LNCaP clone FGC (cell line): ENCODE measurements at regions not wholly inside any gene's neighbourhood (a gene's known extent, or its start where the extent isn't known, plus 50 kb on each side); places are given as distances from the start of the nearest gene placed in this dataset.
A peak's percentile ranks its signal among the peaks of the same experiment; 100 is the strongest.

ENCODE experiments used
- DNase-seq: peaks from one replicate; pipeline ENCODE4 v3.0.0-alpha.2; 2011; ENCODE audit warnings: low read depth
- H3K4me3 ChIP-seq: 2 replicates; pipeline ENCODE4 v1.5.1; 2011; ENCODE audit warnings: mild to moderate bottlenecking, low read depth, low read length, control low read depth
- TF ChIP-seq, protein P1 (sequence below): IDR thresholded peaks from 2 replicates; pipeline ENCODE4 v1.5.1; 2012; ENCODE audit warnings: mild to moderate bottlenecking; ENCODE audit not compliant: control insufficient read depth, insufficient read depth; ENCODE audit errors: extremely low read depth

DNA sequence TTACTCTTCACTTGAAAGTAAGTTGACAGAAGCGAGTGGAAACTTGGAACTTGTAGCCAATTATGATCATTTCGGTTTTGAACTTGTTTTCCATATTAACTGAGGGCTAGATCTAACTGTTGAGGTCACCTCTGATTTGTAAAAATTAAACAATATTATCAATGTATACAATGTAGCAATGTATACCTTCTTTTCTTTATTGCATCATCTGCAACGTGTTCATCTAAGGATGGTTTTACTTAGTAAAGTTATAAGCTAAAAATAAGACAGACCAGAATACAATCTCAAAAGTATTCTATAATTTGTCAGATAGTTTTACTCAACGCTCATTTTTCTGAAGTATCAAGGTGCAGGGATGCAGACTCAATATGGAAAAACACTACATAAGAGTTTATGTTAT, 435.0 kb upstream of the TNP1 start:
- peak overlapping the region; percentile 13; the same call in 1 of the 2 replicates for H3K4me3 ChIP-seq
- TF ChIP-seq, protein P1, sequence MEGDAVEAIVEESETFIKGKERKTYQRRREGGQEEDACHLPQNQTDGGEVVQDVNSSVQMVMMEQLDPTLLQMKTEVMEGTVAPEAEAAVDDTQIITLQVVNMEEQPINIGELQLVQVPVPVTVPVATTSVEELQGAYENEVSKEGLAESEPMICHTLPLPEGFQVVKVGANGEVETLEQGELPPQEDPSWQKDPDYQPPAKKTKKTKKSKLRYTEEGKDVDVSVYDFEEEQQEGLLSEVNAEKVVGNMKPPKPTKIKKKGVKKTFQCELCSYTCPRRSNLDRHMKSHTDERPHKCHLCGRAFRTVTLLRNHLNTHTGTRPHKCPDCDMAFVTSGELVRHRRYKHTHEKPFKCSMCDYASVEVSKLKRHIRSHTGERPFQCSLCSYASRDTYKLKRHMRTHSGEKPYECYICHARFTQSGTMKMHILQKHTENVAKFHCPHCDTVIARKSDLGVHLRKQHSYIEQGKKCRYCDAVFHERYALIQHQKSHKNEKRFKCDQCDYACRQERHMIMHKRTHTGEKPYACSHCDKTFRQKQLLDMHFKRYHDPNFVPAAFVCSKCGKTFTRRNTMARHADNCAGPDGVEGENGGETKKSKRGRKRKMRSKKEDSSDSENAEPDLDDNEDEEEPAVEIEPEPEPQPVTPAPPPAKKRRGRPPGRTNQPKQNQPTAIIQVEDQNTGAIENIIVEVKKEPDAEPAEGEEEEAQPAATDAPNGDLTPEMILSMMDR = no peak
- no peak for DNase-seq

- peak; percentile 74 for DNase-seq
- H3K4me3 ChIP-seq = no peak overlapping the region
- TF ChIP-seq, protein P1 = no peak
Measured at GRCh38 chr2:217294211-217294610, 434.3 kb upstream of the TNP1 start.

DNA sequence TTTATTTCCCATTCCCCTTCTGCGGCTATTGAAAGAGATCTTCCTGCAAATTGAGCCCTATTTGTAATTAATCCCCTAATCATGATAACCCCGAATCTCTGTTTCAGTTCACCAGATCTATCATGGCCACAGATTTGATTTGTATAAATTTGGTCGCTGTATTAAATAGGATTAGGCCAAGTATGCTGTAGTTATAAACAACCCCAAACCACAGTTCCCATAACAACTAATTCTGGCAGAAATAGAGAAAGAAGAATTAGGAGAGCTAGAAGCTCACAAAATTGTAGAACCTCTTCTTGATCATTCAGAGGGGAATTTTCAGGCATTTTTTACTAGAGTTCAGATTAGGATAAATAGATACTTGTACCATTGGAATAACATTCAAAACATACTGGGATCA, 433.7 kb upstream of the TNP1 start:
- no peak overlapping the region for H3K4me3 ChIP-seq
- TF ChIP-seq, protein P1 = no peak
- DNase-seq = no peak

DNA sequence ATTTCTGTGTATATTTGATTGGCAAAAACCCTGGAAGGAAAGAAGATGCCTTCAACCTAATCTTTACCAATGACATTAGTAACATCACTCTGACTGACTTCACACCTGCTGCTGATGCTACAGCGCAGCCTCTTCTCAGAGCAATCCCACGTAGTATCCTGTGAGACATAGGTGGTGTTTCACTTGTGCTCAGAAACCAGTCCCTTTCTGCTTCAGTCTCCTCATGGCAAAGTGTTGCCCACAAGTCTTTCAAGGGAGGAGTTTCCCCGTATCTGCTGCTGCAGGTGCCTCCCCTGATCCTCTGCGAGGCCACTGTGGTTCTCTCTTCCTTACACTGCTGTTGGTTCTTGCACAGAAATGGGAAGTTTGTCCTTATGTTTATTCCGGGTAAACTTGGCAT, 433.2 kb upstream of the TNP1 start:
- TF ChIP-seq, protein P1 = no peak
- H3K4me3 ChIP-seq = no peak overlapping the region
- no peak for DNase-seq

GRCh38 chr2:217291259-217291658, 431.4 kb upstream of the TNP1 start:
- no peak overlapping the region for H3K4me3 ChIP-seq
- TF ChIP-seq, protein P1 = no peak
- no peak for DNase-seq

DNA sequence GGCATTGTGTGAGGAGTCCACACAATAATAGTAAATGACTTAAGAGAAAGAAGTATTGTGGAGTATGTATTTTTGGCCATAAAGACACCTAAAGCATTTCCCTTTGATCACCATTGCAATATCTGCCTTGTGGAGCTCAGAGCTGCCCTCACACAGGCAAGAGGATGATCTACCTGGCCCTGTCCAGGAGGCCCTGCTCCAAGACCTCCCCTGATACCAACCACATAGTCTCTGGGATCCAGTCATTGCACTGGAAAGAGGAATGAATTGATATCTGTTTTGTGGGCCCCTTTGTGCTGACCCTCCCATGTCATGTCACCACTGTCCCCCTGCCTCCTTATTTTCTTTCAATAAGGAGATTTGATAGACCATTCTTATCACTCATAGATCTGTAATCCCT, 430.6 kb upstream of the TNP1 start:
- no peak overlapping the region for H3K4me3 ChIP-seq
- no peak for DNase-seq
- TF ChIP-seq, protein P1 = no peak

DNA sequence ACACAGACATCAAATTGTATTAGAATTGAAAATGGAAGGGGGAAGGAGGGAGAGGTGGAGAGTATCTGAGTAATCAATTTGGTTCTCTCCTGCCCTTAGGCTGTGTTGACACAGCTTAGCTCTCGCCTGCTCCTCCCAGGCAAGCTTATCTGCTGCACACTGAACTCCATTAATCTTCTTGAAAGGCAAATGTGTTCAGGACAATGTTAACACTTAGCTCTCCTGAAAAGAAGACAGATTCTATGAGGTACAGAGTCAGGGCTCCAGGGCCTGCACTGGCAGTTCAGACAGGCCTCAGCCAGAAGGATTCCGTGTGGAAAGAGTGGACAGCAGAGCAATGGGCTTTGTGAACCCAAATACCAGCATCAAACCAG, 430.0 kb upstream of the TNP1 start:
- TF ChIP-seq, protein P1 = no peak
- no peak overlapping the region for H3K4me3 ChIP-seq
- peak; percentile 40 for DNase-seq
